ENCODE measurements at regions not wholly inside any gene's neighbourhood (a gene's known extent, or its start where the extent isn't known, plus 50 kb on each side); places are given as distances from the start of the nearest gene placed in this dataset.
"Not testable (repeated sequence)": the region's sequence is repeated elsewhere in the genome, so short reads cannot be mapped to it uniquely, and the experiment has no call there.

GRCh38 chr13:112145551-112146360, 78.8 kb downstream of the SOX1 start:
- intact Hi-C loops (cut with micrococcal nuclease): no loop called here

DNA sequence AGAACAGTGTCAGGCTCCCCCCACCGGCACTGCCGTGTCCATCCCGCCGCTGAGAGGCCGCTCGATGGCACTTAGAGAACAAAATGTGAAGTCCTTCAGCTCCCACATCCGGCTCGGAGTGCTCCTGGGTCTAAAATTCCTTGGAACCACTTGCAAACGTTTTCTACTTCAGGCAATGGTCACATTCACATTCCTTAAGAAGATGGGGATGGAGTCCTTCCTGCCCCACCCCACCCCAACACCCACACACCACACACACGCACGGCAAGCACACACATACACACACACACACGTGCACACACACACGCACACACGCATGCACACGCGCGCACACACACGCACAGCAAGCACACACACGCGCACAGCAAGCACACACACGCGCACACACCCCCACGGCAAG, 83.4 kb downstream of the SOX1 start:
- intact Hi-C loops (cut with micrococcal nuclease): no loop called here

- intact Hi-C loops (cut with micrococcal nuclease): no loop called here
Observed at GRCh38 chr13:112152846-112153245, 85.9 kb downstream of the SOX1 start.

- intact Hi-C loops (cut with micrococcal nuclease): no loop called here
Observed at GRCh38 chr13:112153364-112153763, 86.4 kb downstream of the SOX1 start.

DNA sequence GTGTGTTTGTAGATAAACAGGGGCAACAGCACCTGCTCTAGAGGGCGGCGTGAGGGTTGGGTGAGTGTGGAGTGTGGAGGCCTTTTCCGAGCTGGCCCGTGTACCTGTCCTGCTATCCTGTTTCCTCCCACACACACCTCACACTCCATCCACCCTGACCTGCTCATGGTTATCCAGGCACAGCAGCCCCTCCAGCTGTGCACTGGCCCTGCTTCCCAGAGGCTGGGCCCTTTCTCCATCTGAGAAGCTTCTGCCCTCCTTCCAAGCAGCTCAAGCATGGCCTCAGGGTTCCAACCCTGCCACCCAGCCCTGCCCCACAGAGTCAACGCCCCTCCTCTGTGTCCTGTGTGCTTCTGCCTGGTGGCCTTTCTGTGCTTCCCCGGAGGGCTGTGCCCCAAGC, 86.9 kb downstream of the SOX1 start:
- intact Hi-C loops (cut with micrococcal nuclease): no loop called here

GRCh38 chr13:112154301-112155060, 87.5 kb downstream of the SOX1 start:
- intact Hi-C loops (cut with micrococcal nuclease): no loop called here

- intact Hi-C loops (cut with micrococcal nuclease): no loop called here
Observed at GRCh38 chr13:112158961-112159360, 92.0 kb downstream of the SOX1 start.

DNA sequence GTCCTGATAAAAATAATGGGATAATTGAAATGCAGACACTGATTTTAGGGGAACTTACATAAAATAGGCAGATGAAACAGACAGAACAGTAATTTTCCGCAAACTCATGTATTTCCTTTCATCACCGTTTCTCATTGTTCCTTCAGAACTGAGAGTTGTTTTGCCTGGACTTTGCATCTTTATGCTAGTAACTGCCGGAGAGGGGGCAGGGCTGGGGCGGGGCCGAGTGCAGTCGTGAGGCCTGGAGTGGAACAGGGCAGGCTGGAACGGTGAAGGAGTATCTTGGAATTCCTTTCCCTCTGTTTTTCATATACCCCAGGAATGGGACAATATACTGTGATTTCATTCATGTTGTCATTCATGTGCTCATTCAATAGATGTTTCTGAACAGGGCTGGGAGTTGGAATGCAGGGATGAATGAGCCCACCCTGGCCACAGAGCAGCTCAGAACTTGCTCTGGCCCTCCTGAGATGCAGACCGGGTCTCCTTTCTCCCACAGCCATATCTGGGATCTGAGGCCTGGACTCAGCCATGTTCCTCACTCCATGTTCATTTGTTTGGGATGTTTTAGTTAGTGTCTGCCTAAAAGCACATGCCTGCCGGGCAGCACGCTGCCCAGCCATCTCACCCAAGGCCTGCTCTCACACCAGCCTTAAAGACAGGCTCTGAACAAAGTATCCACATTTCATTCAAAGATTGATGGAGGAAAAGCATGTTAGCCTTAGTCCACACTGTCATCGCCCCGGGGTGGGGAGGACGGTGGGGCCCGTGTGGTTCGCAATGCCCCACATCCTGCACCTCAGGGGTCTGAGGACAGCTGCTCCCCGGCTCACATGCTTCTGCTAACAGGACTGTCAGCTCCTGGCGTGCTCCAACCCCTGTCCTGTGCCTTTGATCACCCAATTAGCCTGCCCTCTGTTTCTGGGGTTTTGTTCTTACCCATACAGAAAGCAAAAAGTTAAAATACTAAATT, 92.9 kb downstream of the SOX1 start:
- intact Hi-C loops (cut with micrococcal nuclease): no loop called here

DNA sequence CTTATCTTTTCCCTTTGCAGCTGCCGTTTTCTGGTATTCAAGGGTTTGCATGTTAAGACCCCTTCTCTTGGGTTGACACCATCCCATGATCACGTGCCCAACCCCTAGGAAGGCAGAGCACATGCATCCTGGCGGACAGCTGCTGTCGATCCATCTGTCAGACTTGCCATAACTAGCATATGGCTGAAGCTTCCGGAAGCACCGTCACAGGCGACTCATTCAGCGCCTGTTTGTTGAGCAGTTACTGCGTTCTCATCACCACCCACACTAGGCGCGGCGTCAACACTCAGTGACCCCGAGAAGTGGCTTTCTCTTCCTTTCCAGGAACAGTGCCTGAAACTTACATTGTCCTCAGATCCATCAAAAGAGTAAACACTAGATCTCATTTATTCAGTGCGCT, 93.6 kb downstream of the SOX1 start:
- intact Hi-C loops (cut with micrococcal nuclease): no loop called here

- intact Hi-C loops (cut with micrococcal nuclease): no loop called here
Observed at GRCh38 chr13:112161521-112162301, 94.8 kb downstream of the SOX1 start.

GRCh38 chr13:112163691-112164660, 97.0 kb downstream of the SOX1 start:
- intact Hi-C loops (cut with micrococcal nuclease): not testable (repeated sequence)

DNA sequence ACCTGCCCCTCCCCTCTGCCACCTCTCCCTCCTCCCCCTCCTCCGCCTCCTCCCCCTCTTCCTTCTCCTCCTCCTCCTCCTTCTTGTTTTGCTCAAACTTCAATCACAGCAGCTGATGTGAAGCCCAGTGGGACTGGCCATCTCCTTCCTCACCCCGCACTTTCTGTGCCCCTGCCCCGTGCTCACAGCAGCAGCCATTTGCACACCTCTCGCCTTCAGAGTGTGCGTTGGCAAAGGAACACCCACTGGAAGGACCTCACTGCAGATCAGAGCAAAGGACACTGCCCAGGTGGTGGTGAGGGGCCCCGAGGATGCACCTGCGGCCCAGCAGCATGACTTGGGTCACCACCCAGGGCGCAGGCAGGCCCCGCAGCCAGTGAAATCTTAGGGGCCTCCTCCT, 98.8 kb downstream of the SOX1 start:
- intact Hi-C loops (cut with micrococcal nuclease): no loop called here

- intact Hi-C loops (cut with micrococcal nuclease): no loop called here
Observed at GRCh38 chr13:112168761-112169160, 101.8 kb downstream of the SOX1 start.

DNA sequence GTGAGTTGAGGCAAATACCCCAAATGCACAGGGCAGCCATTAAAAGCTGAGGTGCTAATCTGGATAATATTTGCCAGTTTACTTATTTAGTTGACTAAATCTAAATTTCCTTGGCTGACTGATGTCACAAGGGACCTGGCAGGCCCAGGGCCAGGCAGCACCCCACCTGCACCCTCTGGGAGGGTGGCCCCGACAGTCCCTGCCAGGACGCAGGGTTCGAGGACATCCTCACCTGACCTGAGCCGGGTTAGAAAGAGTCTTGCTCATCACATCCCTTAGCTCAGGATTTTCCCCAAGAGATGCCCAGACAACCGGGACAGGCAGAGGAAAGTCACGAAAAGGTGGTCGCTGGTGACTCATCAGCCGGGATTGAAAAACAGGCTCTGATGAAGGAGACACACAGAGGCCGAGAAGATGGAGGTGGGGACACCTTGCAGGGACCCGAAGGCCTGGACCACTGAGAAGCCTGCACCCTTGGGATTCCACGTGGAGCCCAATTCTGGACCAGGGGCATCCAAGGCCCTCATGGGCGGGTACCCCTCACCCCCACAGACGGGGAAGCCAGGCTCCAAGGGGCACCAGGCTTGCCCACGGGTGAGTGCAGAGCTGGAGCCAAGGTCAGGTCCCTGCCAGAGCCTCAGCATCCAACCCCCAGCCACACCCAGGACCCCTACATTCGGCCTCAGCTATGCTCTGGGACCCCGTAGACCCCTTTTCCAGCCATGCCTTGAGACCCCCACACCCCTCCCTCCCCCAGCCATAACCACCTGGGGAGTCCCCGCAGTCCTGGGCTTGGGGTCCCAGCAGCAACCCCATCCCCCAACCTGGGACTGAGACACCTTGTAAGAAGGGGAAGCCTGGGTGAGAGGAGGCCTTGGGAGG, 103.2 kb downstream of the SOX1 start:
- intact Hi-C loops (cut with micrococcal nuclease): no loop called here

DNA sequence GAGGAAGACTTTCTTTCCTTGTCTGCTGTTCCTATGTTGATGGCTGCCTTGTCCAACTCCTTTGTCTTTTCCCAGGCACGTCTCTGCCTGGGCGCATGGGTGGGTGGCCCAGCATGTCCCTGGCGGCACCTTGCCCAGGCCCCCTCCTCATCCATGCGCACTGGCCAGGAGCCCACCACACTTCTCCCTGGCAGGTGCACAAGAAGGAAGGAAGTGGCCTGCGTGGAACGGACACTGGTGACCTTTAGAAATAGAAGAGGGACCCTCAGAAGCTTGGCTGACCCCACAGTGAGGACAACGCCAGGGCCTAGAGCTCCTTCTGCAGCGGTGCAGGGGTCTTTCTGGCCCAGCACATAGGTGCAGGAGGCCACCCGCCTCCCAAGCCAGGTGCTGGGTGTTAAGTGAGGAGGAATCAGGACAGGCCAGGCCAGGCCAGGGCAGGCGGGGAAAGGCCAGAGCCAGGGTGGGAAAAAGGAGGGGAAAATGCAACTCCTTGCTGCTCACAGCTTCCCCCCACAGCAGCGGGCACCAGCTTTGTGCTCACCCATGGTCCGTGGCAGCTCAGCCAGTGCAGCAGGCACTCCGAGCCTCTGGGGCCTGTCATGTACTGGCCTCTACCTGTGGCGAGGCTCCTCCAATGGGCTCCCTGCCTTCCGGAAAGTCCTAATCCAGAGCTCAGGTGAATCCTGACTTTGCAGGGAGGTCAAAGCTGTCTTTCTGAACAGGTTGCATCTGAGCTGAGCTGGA, 104.0 kb downstream of the SOX1 start:
- intact Hi-C loops (cut with micrococcal nuclease): no loop called here

GRCh38 chr13:112171570-112171965, 104.6 kb downstream of the SOX1 start:
- intact Hi-C loops (cut with micrococcal nuclease): no loop called here

- intact Hi-C loops (cut with micrococcal nuclease): no loop called here
Observed at GRCh38 chr13:112172017-112172416, 105.1 kb downstream of the SOX1 start.
